H1 (cell line): ENCODE measurements at regions not wholly inside any gene's neighbourhood (a gene's known extent, or its start where the extent isn't known, plus 50 kb on each side); places are given as distances from the start of the nearest gene placed in this dataset.

Experiments used
- BRCA1 ChIP-seq: IDR thresholded peaks from 2 replicates; pipeline ENCODE4 v1.6.1; 2012; ENCODE audit warnings: low read depth, low read length, improper control_type of control experiment
- CHD2 ChIP-seq: IDR thresholded peaks from 2 replicates; pipeline ENCODE4 v1.6.1; 2012; ENCODE audit warnings: low read length, improper control_type of control experiment
- CHD7 ChIP-seq: fragments of 300-600 bp; sonication (generic); IDR thresholded peaks from 2 replicates; pipeline ENCODE4 v1.7.1; 2012; ENCODE audit warnings: low read length, moderate library complexity, mild to moderate bottlenecking, inconsistent platforms; ENCODE audit not compliant: insufficient replicate concordance
- EGR1 ChIP-seq: IDR thresholded peaks from 2 replicates; pipeline ENCODE4 v1.6.1; 2011; ENCODE audit warnings: low read depth, low read length, borderline replicate concordance
- EZH2 ChIP-seq: fragments of 200-600 bp; sonication (generic); IDR thresholded peaks from 2 replicates; pipeline ENCODE4 v1.7.1; 2012; ENCODE audit warnings: low read depth, mild to moderate bottlenecking, moderate library complexity, low read length, inconsistent platforms; ENCODE audit not compliant: severe bottlenecking
- KDM5A ChIP-seq: fragments of 200-600 bp; IDR thresholded peaks from 2 replicates; pipeline ENCODE4 v1.7.1; 2012; ENCODE audit warnings: mild to moderate bottlenecking, low read length, inconsistent platforms, mixed read lengths
- RAD21 ChIP-seq, 2 experiments: IDR thresholded peaks in 1 of 2; conservative IDR thresholded peaks in 1 of 2; 2 replicates each; pipeline ENCODE4 v1.6.1; 2011; ENCODE audit warnings: low read depth in 2 of 2, low read length in 2 of 2, improper control_type of control experiment in 1 of 2, inconsistent platforms in 1 of 2, mild to moderate bottlenecking in 1 of 2, moderate library complexity in 1 of 2
- SP2 ChIP-seq: IDR thresholded peaks from 2 replicates; pipeline ENCODE4 v1.6.1; 2012; ENCODE audit warnings: mild to moderate bottlenecking, low read length, inconsistent platforms
- TAF7 ChIP-seq: optimal IDR thresholded peaks from 2 replicates; pipeline ENCODE3; 2011; ENCODE audit warnings: low read depth, mild to moderate bottlenecking, inconsistent platforms, low read length, moderate library complexity, borderline replicate concordance
- TF ChIP-seq, protein P1 (sequence below): IDR thresholded peaks from 2 replicates; pipeline ENCODE4 v1.6.1; 2012; ENCODE audit warnings: low read length, inconsistent platforms

- TF ChIP-seq CHD7: no peak
- TF ChIP-seq EZH2: no peak
- no peak for TF ChIP-seq EGR1
- no peak for TF ChIP-seq CHD2
- TF ChIP-seq BRCA1: no peak
- TF ChIP-seq, protein P1, sequence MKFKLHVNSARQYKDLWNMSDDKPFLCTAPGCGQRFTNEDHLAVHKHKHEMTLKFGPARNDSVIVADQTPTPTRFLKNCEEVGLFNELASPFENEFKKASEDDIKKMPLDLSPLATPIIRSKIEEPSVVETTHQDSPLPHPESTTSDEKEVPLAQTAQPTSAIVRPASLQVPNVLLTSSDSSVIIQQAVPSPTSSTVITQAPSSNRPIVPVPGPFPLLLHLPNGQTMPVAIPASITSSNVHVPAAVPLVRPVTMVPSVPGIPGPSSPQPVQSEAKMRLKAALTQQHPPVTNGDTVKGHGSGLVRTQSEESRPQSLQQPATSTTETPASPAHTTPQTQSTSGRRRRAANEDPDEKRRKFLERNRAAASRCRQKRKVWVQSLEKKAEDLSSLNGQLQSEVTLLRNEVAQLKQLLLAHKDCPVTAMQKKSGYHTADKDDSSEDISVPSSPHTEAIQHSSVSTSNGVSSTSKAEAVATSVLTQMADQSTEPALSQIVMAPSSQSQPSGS: no peak
- no peak for TF ChIP-seq TAF7
- no peak for TF ChIP-seq RAD21 (IDR thresholded peaks at IDR 0.05 in 1 of 2, conservative IDR thresholded peaks at IDR 0.05 in 1 of 2; ENCODE audit: low read depth in 2 of 2, low read length in 2 of 2)
- no peak for TF ChIP-seq KDM5A
- no peak for TF ChIP-seq SP2
Measured at GRCh38 chrX:5380426-5380825, 848.2 kb downstream of the NLGN4X start (continued).
